Progenitor cell of endocrine pancreas (in vitro differentiated cells): ENCODE measurements at regions not wholly inside any gene's neighbourhood (a gene's known extent, or its start where the extent isn't known, plus 50 kb on each side); places are given as distances from the start of the nearest gene placed in this dataset.

Experiments used
- DNase-seq: peaks from one replicate; pipeline ENCODE4 v3.0.0; 2021; ENCODE audit warnings: low spot score; ENCODE audit not compliant: unreplicated experiment
- H3K27ac Mint-ChIP-seq: 2 replicates; pipeline ENCODE4 v1.8.0; 2021; ENCODE audit warnings: mild to moderate bottlenecking, moderate library complexity, mixed read lengths
- H3K27me3 Mint-ChIP-seq: 2 replicates; pipeline ENCODE4 v1.8.0; 2021; ENCODE audit warnings: mixed read lengths
- H3K36me3 Mint-ChIP-seq: 2 replicates; pipeline ENCODE4 v1.8.0; 2022; ENCODE audit warnings: mixed read lengths; ENCODE audit not compliant: insufficient read depth
- H3K4me1 Mint-ChIP-seq: 2 replicates; pipeline ENCODE4 v1.8.0; 2021; ENCODE audit warnings: low read depth, mixed read lengths
- H3K4me3 Mint-ChIP-seq: 2 replicates; pipeline ENCODE4 v1.8.0; 2021; ENCODE audit warnings: low read depth, mild to moderate bottlenecking, moderate library complexity, mixed read lengths
- H3K9me3 Mint-ChIP-seq: 2 replicates; pipeline ENCODE4 v1.8.0; 2021; ENCODE audit warnings: low read depth, mixed read lengths
- TF ChIP-seq, protein P1 (sequence below): fragments of 200-600 bp; sonication (generic); IDR thresholded peaks from one replicate; pipeline ENCODE4 v1.5.0; 2021; ENCODE audit warnings: antibody characterized with exemption, mild to moderate bottlenecking; ENCODE audit not compliant: unreplicated experiment

DNA sequence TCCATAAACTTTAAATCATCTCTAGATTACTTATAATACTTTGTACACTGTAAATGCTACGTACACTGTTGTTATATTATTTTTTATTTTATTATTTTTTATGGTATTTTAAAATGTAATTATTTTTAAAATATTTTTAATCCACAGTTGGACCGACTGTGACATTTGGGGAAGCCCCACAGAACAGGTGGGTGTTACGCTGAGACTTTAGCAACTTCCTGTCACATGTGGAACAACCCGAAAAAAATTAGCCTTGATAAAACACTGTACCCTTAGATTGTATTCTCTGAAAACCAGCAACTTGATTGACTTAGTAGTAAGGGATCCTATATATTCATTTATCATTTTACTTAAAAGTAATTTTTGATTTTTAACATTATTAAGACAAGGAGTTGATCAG, 1755.7 kb upstream of the SEL1L start:
- no peaks in the 10 kb centered on the region for H3K36me3 Mint-ChIP-seq
- DNase-seq, result no peak
- H3K4me1 Mint-ChIP-seq, result peaks cover 6% of the 10 kb centered on the region
- no peak overlapping the region for H3K4me3 Mint-ChIP-seq
- no peaks in the 10 kb centered on the region for H3K9me3 Mint-ChIP-seq
- TF ChIP-seq, protein P1, sequence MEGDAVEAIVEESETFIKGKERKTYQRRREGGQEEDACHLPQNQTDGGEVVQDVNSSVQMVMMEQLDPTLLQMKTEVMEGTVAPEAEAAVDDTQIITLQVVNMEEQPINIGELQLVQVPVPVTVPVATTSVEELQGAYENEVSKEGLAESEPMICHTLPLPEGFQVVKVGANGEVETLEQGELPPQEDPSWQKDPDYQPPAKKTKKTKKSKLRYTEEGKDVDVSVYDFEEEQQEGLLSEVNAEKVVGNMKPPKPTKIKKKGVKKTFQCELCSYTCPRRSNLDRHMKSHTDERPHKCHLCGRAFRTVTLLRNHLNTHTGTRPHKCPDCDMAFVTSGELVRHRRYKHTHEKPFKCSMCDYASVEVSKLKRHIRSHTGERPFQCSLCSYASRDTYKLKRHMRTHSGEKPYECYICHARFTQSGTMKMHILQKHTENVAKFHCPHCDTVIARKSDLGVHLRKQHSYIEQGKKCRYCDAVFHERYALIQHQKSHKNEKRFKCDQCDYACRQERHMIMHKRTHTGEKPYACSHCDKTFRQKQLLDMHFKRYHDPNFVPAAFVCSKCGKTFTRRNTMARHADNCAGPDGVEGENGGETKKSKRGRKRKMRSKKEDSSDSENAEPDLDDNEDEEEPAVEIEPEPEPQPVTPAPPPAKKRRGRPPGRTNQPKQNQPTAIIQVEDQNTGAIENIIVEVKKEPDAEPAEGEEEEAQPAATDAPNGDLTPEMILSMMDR, result no peak
- no peaks in the 10 kb centered on the region for H3K27me3 Mint-ChIP-seq
- H3K27ac Mint-ChIP-seq, result no peak overlapping the region

GRCh38 chr14:83289896-83290295, 1756.2 kb upstream of the SEL1L start:
- TF ChIP-seq, protein P1, result no peak
- Mint-ChIP-seq H3K9me3 (no peaks in the 10 kb centered on the region), H3K4me1 (peaks cover 6% of the 10 kb centered on the region), H3K27me3 (no peaks in the 10 kb centered on the region), H3K36me3 (no peaks in the 10 kb centered on the region), H3K4me3 (no peak overlapping the region), H3K27ac (no peak overlapping the region)
- DNase-seq, result no peak

DNA sequence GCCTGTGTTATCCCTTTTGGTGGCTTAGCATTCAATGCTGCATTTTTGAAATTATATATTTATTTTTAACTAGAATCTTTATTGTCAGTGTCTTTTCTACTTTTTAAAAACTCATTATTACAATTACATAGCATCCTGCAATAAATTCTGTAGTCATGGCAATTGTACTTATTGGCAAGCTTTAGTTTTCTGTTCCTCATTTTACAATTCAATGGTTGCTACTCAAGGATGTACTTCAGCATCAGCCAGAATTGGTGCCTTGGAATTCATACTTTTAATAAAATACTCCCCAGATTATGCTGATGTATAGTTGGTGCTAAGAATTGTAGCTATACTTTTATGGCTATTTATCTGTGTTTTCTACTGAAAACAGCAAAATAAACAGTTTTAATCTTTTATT, 1756.8 kb upstream of the SEL1L start:
- H3K4me1 Mint-ChIP-seq, result peaks cover 6% of the 10 kb centered on the region
- H3K9me3 Mint-ChIP-seq, result no peaks in the 10 kb centered on the region
- no peak overlapping the region for H3K4me3 Mint-ChIP-seq
- TF ChIP-seq, protein P1, result no peak
- no peak for DNase-seq
- H3K27me3 Mint-ChIP-seq, result no peaks in the 10 kb centered on the region
- no peaks in the 10 kb centered on the region for H3K36me3 Mint-ChIP-seq
- H3K27ac Mint-ChIP-seq, result no peak overlapping the region

GRCh38 chr14:83291714-83292113, 1758.1 kb upstream of the SEL1L start:
- Mint-ChIP-seq H3K4me3 (no peak overlapping the region), H3K4me1 (peaks cover 6% of the 10 kb centered on the region), H3K27me3 (no peaks in the 10 kb centered on the region), H3K9me3 (no peaks in the 10 kb centered on the region), H3K36me3 (no peaks in the 10 kb centered on the region), H3K27ac (no peak overlapping the region)
- TF ChIP-seq, protein P1, result no peak
- no peak for DNase-seq

GRCh38 chr14:83294941-83295340, 1761.3 kb upstream of the SEL1L start:
- no peak for DNase-seq
- no peak overlapping the region for H3K27ac Mint-ChIP-seq
- H3K4me3 Mint-ChIP-seq, result no peak overlapping the region
- H3K9me3 Mint-ChIP-seq, result peaks cover 3% of the 10 kb centered on the region
- TF ChIP-seq, protein P1, result no peak
- no peaks in the 10 kb centered on the region for H3K4me1 Mint-ChIP-seq
- no peaks in the 10 kb centered on the region for H3K36me3 Mint-ChIP-seq
- H3K27me3 Mint-ChIP-seq, result no peaks in the 10 kb centered on the region
